ENCODE measurements at regions not wholly inside any gene's neighbourhood (a gene's known extent, or its start where the extent isn't known, plus 50 kb on each side); places are given as distances from the start of the nearest gene placed in this dataset.

DNA sequence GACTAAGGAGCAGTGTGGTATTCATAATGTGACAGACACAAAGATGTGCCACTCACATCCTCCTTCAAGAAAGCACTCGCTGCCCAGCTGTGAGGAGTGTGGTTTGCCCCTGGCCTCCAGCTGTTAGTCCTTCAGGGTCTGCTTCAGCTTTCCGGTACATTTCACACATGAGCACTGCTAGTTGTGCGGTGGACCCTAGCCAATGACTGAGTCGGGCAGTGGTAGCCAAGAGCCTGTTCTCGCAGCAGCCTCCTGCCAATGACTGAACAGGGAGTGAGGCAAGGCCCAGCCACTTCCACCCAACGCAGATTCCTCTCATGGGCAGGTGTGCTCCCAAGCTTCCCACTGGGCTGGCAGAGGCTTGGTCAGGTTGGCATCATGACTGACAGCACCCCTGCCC is 254.3 kb downstream of the RBM43 start:
- no peaks in the 10 kb centered on the region for H3K27me3 Mint-ChIP-seq (ENCODE audit: low read depth, unreplicated experiment)
- Histone ChIP-seq H3K4me3 (ENCODE audit: insufficient read depth, low read depth, low read length) (no peak overlapping the region), H3K27ac (ENCODE audit: low read depth, low read length) (no peak overlapping the region), H3K36me3 (ENCODE audit: insufficient read depth, low read length) (no peaks in the 10 kb centered on the region), H3K4me2 (ENCODE audit: low read length) (no peak overlapping the region), H3K4me1 (ENCODE audit: insufficient read depth, low read length) (no peaks in the 10 kb centered on the region), H2AFZ (ENCODE audit: low read depth, low read length) (no peak overlapping the region), H3K9me3 (ENCODE audit: insufficient read depth, low read depth, low read length) (no peaks in the 10 kb centered on the region), H3K79me2 (ENCODE audit: insufficient read depth, low read length) (no peaks in the 10 kb centered on the region), H3K9ac (ENCODE audit: low read length) (no peak overlapping the region), H3K27me3 (ENCODE audit: insufficient read depth, low read length) (no peaks in the 10 kb centered on the region), H4K20me1 (ENCODE audit: insufficient read depth, low read length) (no peaks in the 10 kb centered on the region)
- H3K9me3 Mint-ChIP-seq (ENCODE audit: unreplicated experiment), result no peaks in the 10 kb centered on the region
- no peaks in the 10 kb centered on the region for H3K36me3 Mint-ChIP-seq (ENCODE audit: low read depth, unreplicated experiment)
- H3K4me1 Mint-ChIP-seq (ENCODE audit: low read depth, unreplicated experiment), result no peaks in the 10 kb centered on the region
- H3K27ac Mint-ChIP-seq (ENCODE audit: unreplicated experiment), result no peak overlapping the region
- TF ChIP-seq EZH2 (IDR thresholded peaks at IDR 0.05; ENCODE audit: insufficient read depth, low read length), result no peak
- TF ChIP-seq, protein P1, sequence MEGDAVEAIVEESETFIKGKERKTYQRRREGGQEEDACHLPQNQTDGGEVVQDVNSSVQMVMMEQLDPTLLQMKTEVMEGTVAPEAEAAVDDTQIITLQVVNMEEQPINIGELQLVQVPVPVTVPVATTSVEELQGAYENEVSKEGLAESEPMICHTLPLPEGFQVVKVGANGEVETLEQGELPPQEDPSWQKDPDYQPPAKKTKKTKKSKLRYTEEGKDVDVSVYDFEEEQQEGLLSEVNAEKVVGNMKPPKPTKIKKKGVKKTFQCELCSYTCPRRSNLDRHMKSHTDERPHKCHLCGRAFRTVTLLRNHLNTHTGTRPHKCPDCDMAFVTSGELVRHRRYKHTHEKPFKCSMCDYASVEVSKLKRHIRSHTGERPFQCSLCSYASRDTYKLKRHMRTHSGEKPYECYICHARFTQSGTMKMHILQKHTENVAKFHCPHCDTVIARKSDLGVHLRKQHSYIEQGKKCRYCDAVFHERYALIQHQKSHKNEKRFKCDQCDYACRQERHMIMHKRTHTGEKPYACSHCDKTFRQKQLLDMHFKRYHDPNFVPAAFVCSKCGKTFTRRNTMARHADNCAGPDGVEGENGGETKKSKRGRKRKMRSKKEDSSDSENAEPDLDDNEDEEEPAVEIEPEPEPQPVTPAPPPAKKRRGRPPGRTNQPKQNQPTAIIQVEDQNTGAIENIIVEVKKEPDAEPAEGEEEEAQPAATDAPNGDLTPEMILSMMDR (IDR thresholded peaks at IDR 0.05; ENCODE audit: insufficient read depth, low read depth, low read length), result no peak
- no peak for FAIRE-seq
- H3K4me3 Mint-ChIP-seq (ENCODE audit: unreplicated experiment), result no peak overlapping the region
- DNase-seq (ENCODE audit: low read depth), result peak; percentile 12

DNA sequence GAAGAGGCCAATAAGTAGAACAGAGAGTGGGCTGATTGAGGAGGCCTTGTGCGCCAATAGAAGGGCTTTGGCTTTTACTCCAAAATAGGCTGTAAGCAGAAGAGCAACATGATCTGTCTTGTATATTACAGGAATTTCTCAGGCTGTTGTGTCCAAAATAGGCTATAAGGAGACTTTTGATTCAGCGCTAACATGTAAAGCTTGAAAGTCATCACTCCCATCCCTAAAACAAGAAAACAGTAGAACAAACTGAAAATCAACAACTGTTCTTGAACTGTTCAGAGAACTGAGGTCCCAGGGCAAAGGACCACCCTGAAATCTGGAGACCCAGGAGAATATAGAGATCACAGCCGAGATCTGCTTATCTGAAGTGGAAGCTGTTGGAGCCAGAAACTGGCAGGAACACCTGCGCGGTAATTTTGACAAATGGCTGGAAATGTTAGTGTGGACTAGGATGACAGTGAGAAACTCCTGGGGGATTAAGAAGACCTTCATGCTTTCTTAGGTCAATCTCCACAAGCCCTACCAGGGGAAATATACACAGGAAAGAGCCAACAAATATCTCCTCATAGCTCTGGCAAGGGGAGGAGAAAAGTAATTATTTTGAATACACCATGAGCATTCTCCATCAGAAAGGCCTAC is 258.6 kb downstream of the RBM43 start:
- Histone ChIP-seq H3K79me2 (ENCODE audit: insufficient read depth, low read length) (no peaks in the 10 kb centered on the region), H3K4me1 (ENCODE audit: insufficient read depth, low read length) (no peaks in the 10 kb centered on the region), H2AFZ (ENCODE audit: low read depth, low read length) (no peak overlapping the region), H3K9me3 (ENCODE audit: insufficient read depth, low read depth, low read length) (no peaks in the 10 kb centered on the region), H3K27ac (ENCODE audit: low read depth, low read length) (no peak overlapping the region), H3K27me3 (ENCODE audit: insufficient read depth, low read length) (no peaks in the 10 kb centered on the region), H4K20me1 (ENCODE audit: insufficient read depth, low read length) (no peaks in the 10 kb centered on the region), H3K36me3 (ENCODE audit: insufficient read depth, low read length) (no peaks in the 10 kb centered on the region), H3K4me3 (ENCODE audit: insufficient read depth, low read depth, low read length) (no peak overlapping the region), H3K9ac (ENCODE audit: low read length) (no peak overlapping the region), H3K4me2 (ENCODE audit: low read length) (no peak overlapping the region)
- TF ChIP-seq, protein P1 (IDR thresholded peaks at IDR 0.05; ENCODE audit: insufficient read depth, low read depth, low read length), result no peak
- TF ChIP-seq EZH2 (IDR thresholded peaks at IDR 0.05; ENCODE audit: insufficient read depth, low read length), result no peak
- FAIRE-seq (no peak), DNase-seq (ENCODE audit: low read depth) (no peak)
- Mint-ChIP-seq H3K27me3 (ENCODE audit: low read depth, unreplicated experiment) (no peaks in the 10 kb centered on the region), H3K4me3 (ENCODE audit: unreplicated experiment) (no peak overlapping the region), H3K27ac (ENCODE audit: unreplicated experiment) (no peak overlapping the region), H3K36me3 (ENCODE audit: low read depth, unreplicated experiment) (no peaks in the 10 kb centered on the region), H3K9me3 (ENCODE audit: unreplicated experiment) (no peaks in the 10 kb centered on the region), H3K4me1 (ENCODE audit: low read depth, unreplicated experiment) (no peaks in the 10 kb centered on the region)

DNA sequence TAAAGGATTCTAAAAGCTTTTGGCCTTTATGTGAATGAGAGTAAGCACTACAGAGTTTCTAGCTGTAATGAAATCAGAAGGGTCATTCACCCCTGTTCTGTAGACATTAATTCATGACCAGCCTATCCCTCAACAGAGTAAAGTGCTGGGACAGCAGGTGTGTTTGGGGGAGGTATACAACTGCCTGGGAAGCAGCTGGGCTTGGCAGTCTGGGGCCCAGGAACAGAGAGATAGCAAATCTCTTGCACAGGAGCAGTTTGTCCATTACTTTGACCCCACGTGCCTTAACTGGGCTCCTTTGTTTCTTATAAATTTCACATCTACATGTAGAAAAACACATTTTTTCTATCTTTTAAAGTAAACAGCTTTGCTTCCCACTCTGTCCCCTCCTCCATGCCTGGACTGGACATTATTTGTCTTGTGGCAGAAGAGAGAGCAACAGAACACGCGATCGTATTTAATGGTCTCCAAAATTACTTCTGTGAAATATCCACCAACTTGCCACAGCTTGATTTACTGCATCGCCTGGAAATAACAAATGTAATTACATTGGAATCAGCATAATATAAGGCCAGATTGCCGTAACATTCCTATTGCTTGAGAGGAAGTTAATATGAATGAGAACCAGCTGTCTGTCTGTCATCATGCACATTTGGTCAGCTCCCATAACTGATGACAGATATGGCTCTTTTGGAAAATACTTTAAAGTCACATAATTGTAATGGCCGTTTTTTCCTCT is 263.8 kb downstream of the RBM43 start:
- H3K4me2 ChIP-seq (ENCODE audit: low read length), result no peak overlapping the region
- no peak overlapping the region for H2AFZ ChIP-seq (ENCODE audit: low read depth, low read length)
- no peaks in the 10 kb centered on the region for H3K4me1 ChIP-seq (ENCODE audit: insufficient read depth, low read length)
- no peaks in the 10 kb centered on the region for H3K36me3 ChIP-seq (ENCODE audit: insufficient read depth, low read length)
- H3K27me3 Mint-ChIP-seq (ENCODE audit: low read depth, unreplicated experiment), result no peaks in the 10 kb centered on the region
- H4K20me1 ChIP-seq (ENCODE audit: insufficient read depth, low read length), result no peaks in the 10 kb centered on the region
- DNase-seq (ENCODE audit: low read depth), result no peak
- no peak overlapping the region for H3K27ac ChIP-seq (ENCODE audit: low read depth, low read length)
- FAIRE-seq, result no peak
- no peak for TF ChIP-seq EZH2 (IDR thresholded peaks at IDR 0.05; ENCODE audit: insufficient read depth, low read length)
- TF ChIP-seq, protein P1 (IDR thresholded peaks at IDR 0.05; ENCODE audit: insufficient read depth, low read depth, low read length), result no peak
- no peaks in the 10 kb centered on the region for H3K79me2 ChIP-seq (ENCODE audit: insufficient read depth, low read length)
- no peak overlapping the region for H3K4me3 Mint-ChIP-seq (ENCODE audit: unreplicated experiment)
- no peaks in the 10 kb centered on the region for H3K9me3 Mint-ChIP-seq (ENCODE audit: unreplicated experiment)
- H3K4me1 Mint-ChIP-seq (ENCODE audit: low read depth, unreplicated experiment), result no peaks in the 10 kb centered on the region
- no peaks in the 10 kb centered on the region for H3K9me3 ChIP-seq (ENCODE audit: insufficient read depth, low read depth, low read length)
- no peak overlapping the region for H3K9ac ChIP-seq (ENCODE audit: low read length)
- no peak overlapping the region for H3K4me3 ChIP-seq (ENCODE audit: insufficient read depth, low read depth, low read length)
- H3K27me3 ChIP-seq (ENCODE audit: insufficient read depth, low read length), result no peaks in the 10 kb centered on the region
- H3K36me3 Mint-ChIP-seq (ENCODE audit: low read depth, unreplicated experiment), result no peaks in the 10 kb centered on the region
- H3K27ac Mint-ChIP-seq (ENCODE audit: unreplicated experiment), result no peak overlapping the region

Data from astrocyte (in vitro differentiated cells and primary cell).